GM18498 (cell line): ENCODE measurements at regions not wholly inside any gene's neighbourhood (a gene's known extent, or its start where the extent isn't known, plus 50 kb on each side); places are given as distances from the start of the nearest gene placed in this dataset.

Experiments
- ATAC-seq: cut with Tn5 transposase; IDR thresholded peaks from one replicate; pipeline ENCODE4 v1.9.1; 2021; ENCODE audit warnings: mild to moderate bottlenecking, moderate library complexity; ENCODE audit not compliant: unreplicated experiment

DNA sequence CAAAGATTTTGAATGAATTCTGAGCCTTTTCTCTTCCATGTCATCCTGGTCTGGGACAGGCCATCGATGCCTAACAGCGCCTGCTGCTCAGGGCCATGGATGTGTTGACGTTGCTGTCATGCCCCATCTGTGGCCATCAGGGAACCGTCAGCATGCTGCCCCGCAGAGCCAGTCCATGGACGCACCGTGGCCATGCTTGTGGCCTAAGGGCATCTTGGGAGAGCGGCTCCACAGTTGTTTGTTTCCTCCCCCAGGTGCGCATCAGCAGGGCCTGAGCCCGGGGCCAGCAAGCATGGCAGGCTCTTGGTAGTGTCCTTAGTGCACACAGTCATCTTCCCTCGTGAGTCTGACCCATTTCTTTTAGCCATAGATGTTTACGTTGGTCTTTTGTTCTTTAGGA lies 142.7 kb downstream of the VAPA start:
- ATAC-seq = no peak

- no peak for ATAC-seq
Measured at GRCh38 chr18:10057401-10057893, 143.6 kb downstream of the VAPA start.

DNA sequence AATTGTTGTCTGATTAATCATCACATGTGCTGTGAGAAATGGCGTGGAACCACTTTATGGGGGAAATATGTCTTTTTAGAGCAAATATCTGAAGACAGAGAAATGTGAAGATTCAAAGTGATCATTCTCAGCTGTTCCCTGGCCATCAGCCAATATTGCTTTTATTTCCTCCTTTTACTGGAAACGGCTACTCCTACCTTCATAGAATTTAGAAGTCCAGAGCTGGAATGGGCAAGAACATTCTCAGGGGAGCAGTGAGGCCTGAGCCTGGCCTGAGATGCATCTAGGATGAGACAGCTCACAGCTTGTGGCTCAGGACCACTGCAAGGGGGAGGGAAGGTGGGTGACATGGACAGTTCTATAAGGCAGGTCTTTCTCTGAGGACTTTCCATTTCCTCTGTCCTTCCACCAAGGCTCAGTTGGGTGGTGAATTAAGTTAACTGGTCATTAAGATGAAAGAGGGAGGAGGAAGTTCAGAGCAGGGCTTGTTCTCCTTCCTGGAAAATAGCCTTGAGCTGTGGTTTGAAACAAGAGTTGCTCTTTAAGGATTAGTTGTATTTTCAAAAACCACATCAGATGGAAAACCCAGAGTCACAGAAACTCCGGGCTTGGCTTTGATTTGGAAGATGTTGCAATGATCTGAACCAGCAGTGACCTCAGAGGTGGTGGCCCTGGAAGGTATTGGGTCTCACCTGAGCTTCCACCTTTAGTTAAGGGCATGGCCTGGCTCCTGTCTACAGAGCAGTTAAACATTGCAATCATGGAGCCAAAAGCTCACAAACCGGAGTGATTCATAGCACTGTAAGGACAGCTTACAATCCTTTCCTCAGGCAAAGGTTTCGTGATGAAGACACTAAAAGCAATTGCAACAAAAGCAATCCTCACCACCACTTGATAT lies 144.3 kb downstream of the VAPA start:
- ATAC-seq = no peak

DNA sequence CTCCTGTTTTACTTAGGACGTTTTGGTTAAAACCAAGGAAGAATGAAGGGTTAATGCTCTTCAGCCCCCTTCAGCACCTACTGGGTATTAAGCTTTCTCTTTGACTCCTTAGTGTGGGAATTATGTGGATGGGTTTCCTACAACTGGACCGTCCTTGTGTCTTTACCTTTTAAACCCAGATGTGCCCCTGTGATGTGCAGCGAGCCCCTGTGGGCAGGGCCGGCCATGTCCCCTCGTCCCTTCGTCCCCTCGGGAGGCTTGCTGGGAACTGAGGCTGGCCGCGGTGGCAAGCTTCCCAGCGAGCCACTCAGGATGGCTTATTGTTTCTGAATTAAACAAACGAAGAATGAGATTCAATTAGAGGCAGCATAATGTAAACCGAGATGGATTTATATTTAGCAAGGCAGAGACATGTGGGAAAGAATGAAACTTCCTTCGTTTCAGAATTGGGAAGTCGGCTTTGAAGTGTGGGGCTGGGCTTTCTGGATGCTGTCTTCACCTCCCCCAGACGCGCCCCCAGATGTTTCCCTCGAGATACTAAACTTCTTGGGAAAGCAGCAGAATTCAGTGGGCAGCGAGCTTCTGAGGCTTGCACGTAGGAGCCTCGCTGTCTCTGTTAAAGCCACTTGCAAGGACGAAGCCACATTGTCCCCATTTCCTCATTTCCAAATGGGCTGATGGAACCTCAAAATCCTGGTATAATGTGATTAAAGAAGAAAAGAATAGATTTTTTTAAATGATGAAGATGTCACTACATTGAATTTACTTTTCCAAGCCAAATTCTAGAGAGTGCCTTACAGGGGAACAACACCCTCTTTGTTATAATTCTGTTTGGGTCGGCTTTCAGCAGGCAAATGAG lies 146.0 kb downstream of the VAPA start:
- no peak for ATAC-seq

DNA sequence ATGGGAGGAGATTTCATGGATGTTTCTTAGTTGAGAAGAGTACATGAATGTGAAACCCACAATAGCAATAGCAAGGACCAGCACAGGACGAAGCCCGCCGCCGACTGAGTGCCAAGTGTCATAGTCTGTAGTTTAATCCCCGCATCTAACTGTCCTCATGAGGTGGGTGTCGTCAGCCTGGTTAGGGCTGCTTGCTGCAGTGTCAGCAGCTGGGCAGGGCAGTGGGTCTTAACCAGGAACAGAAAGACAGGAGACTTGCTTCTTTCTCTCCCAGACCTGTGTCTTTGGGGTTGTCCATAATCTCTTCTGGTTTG lies 146.6 kb downstream of the VAPA start:
- ATAC-seq = no peak

DNA sequence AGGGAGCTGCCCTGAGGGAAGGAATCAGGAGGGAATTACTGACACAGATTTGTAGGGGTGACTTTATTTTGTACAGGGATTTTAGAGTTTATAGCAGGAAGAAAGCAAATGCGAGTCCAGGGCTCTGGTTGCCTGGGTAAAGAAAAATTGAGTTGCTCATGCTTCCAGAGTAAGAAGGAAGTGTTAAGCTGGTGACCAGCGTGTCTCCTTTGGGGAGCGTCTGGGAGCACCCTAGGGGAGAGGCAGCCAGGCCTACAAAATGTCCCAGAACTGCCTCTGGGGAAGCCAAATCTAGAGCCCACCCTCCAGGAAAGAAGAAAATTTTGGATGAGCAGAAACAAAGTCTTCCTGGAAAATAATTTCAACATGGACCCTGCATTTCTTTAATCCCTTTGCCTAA lies 147.0 kb downstream of the VAPA start:
- no peak for ATAC-seq

DNA sequence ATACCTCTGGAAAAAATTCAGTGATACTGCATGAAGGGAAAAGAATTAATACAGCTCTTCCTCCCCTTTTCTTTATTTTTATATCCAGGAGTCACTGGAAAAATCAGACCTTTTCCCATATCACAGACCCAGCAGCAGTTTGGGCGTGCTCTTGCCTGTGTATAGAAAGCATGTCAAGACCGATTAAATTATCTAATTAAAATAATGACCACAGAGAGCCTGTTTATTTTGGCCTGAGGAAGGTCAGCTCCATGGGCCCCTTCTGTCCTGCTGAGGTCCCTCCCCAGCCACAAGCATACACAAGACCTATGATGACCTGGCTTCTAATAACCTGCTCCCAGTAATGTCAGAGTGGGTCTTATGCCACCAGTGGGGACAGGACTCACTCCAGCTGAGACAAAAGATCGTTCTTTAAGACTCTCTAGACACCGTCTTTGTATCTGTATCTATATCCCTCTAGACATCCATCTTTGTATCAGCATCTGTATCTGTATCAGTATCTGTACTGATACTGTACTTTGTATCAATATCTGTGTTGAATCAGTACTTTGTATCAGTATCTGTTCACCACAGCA lies 147.8 kb downstream of the VAPA start:
- no peak for ATAC-seq

DNA sequence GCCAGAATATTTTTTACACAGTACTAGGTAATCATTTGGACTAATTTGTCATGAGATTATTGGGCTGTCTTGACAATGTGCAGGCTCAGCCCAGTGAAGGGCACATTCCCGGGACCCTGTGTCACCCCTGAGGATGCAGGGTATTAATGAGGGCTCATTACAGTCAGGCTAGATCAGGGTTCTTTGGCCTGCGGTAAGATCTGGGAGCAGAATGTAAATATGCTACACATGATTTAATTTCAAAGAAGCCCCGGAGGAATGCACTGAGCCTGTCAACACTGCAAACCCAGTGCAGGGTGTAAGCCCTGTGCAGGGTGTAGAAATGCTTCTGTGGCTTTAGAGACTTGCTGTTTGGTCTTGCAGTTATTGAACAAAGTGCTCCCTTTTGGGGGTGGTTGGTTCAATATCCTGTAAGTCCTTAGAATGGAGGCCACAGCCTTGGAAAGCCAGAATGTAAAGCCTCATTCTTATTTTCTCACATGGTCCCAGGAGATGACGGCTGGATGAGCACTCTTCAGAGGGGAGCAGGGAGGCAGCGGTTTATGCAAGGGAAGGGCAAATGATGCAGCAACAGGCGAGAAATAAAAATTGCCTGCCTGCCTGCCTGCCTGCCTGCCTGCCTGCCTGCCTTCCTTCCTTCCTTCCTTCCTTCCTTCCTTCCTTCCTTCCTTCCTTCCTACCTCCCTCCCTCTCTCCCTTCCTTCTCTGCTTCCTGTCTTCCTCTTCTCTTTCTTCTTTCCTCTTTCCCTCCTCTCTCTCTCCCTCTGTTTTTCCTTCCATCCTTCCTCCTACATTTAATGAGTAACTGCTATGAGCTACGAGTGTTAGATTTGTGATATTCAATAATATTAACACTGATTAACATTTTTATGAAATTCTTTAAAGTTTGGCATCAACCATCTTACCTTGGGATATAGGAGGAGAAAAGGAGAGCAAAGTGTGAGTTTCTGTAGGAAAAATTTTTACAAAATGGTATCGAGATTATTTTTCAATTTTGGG lies 148.8 kb downstream of the VAPA start:
- ATAC-seq = no peak

DNA sequence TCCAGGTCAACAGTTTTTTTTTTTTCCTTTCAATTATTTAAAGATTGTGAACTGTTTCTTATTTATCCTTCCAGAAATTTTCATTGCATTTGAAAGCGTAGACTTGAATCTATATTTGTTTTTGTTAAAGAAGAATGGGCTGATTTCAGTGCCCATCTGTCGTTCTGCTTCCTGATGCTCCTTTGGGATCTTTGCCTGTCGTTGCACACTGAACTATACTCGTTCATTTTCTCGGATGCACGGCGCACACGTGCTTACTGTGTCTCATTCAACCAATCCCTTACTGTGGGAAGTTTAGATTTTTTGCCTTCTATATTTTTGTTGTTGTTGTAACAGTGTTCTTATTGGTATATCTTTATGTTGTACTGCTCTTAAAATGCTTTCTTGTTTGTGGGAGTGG lies 149.7 kb downstream of the VAPA start:
- ATAC-seq = no peak

- no peak for ATAC-seq
Measured at GRCh38 chr18:10064267-10064666, 150.5 kb downstream of the VAPA start.

- ATAC-seq = no peak
Measured at GRCh38 chr18:10065296-10065695, 151.5 kb downstream of the VAPA start.

GRCh38 chr18:10067670-10068659 lies 154.1 kb downstream of the VAPA start:
- ATAC-seq = no peak

GRCh38 chr18:10068766-10069567 lies 155.2 kb downstream of the VAPA start:
- ATAC-seq = no peak

DNA sequence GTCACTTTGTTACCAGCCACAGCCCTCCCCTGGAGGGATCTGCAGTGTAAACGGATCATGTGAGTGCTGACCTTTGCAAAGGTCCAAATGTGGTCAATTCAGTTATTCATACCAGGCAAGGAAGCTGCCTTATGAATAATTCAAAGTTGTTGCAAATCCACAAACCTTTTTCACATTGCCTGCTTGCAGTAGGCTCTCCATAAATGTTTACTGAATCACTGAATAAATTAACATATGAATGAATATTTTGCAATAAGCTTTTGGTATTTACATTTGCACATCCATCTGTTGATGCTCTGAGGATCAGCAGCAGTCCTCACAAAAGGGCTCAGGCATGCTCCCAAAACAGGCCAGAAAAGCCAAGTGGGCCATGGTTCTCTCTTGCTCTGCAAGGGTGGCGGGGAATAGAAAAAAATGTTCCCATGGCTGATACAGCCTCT lies 156.8 kb downstream of the VAPA start:
- no peak for ATAC-seq

GRCh38 chr18:10072671-10073175 lies 158.9 kb downstream of the VAPA start:
- no peak for ATAC-seq

GRCh38 chr18:10074110-10074509 lies 160.3 kb downstream of the VAPA start:
- no peak for ATAC-seq

DNA sequence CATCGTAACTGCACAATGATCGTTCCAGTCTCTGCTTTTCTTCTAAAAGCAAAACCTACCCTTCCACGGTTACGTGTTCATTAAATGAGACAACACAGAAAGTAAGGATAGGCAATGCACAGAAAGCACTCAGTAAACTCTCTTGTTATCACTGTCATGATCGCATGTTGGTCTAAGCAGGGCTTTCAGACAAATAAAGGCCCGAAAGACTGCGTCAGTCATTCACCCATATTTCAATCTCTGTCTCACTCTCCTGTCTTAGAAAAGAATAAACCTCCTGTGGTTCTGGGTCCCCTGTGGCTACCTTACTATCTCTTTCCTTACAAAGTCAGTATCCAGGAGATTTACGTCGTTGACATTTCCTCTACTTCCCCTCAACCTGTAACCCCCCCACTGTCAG lies 160.9 kb downstream of the VAPA start:
- ATAC-seq = no peak

DNA sequence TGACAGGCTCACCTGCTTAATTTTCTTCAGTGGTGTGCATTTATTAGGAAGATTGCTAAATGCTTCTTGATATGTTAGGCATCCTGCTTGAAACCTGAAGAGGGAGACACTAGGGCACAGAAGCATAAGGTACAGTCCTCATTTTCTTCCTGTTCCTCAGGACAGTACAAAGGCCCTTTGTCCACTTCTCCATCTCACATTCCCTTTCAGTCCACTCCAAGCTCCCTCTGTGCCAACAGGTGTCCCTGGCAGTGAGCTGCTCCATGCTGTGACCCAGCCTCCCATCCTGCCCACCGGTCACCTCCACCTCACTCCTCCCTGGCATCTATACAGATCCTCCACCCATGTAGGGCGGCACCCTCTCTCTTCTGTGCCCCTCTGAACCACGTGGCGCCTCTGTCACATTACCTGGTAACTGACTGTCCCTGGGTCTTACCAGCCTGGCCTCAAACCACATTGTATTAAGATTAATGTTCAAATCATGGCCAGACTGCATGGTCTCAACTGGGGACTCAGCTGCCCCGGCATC lies 162.8 kb downstream of the VAPA start:
- ATAC-seq = no peak
